ENCODE measurements at regions not wholly inside any gene's neighbourhood (a gene's known extent, or its start where the extent isn't known, plus 50 kb on each side); places are given as distances from the start of the nearest gene placed in this dataset.
"Not testable (repeated sequence)": the region's sequence is repeated elsewhere in the genome, so short reads cannot be mapped to it uniquely, and the experiment has no call there.

GRCh38 chr1:94303005-94303404, 65.6 kb upstream of the ARHGAP29 start:
- no peak for DNase-seq (ENCODE audit: low read depth)

GRCh38 chr1:94302497-94302896, 65.1 kb upstream of the ARHGAP29 start:
- no peak for DNase-seq (ENCODE audit: low read depth)

- no peak for DNase-seq (ENCODE audit: low read depth)
Measured at GRCh38 chr1:94301186-94301585, 63.8 kb upstream of the ARHGAP29 start.

GRCh38 chr1:94300731-94301130, 63.3 kb upstream of the ARHGAP29 start:
- no peak for DNase-seq (ENCODE audit: low read depth)

- DNase-seq (ENCODE audit: low read depth): peak; percentile 35
Measured at GRCh38 chr1:94299627-94300553, 62.5 kb upstream of the ARHGAP29 start.

- DNase-seq (ENCODE audit: low read depth): no peak
Measured at GRCh38 chr1:94298861-94299260, 61.5 kb upstream of the ARHGAP29 start.

DNA sequence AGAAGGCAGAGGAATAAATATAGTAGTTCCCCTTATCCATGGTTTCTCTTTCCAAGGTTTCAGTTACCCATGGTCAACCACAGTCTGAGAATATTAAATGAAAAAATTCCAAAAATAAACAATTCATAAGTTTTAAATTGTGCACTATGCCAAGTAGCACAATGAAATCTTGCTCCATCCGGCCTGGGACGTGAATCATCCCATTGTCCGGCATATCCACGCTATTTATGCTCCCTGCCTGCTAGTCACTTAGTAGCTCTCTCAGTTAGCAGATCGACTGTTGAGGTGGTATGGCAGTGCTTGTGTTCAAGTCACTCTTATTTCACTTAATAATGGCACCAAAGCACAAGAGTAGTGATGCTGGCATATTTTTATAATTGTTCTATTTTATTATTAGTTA, 58.6 kb upstream of the ARHGAP29 start:
- DNase-seq (ENCODE audit: low read depth): peak; percentile 74

DNA sequence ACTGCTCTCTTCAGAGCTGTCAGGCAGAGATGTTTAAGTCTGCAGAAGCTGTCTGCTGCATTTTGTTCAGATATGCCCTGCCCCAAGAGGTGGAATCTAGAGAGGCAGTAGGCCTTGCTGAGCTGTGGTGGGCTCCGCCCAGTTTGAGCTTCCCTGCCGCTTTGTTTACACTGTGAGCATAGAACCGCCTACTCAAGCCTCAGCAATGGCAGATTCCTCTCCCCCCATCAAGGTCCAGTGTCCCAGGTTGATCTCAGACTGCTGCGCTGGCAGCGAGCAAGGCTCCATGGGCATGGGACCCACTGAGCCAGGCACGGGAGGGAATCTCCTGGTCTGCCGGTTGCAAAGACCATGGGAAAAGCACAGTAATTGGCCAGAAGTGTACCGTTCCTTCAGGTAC, 55.6 kb upstream of the ARHGAP29 start:
- DNase-seq (ENCODE audit: low read depth): not testable (repeated sequence)

DNA sequence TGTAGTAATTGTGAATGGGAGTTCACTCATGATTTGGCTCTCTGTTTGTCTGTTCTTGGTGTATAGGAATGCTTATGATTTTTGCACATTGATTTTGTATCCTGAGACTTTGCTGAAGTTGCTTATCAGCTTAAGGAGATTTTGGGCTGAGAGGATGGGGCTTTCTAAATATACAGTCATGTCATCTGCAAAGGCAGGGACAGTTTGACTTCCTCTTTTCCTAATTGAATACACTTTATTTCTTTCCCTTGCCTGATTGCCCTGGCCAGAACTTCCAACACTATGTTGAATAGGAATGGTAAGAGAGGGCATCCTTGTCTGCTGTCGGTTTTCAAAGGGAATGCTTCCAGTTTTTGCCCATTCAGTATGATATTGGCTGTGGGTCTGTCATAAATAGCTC, 51.9 kb upstream of the ARHGAP29 start:
- DNase-seq (ENCODE audit: low read depth): not testable (repeated sequence)
